HG03064 (cell line): ENCODE measurements at regions not wholly inside any gene's neighbourhood (a gene's known extent, or its start where the extent isn't known, plus 50 kb on each side); places are given as distances from the start of the nearest gene placed in this dataset.
"Not testable (repeated sequence)": the region's sequence is repeated elsewhere in the genome, so short reads cannot be mapped to it uniquely, and the experiment has no call there.

Source experiments
- ATAC-seq: cut with Tn5 transposase; IDR thresholded peaks from one replicate; pipeline ENCODE4 v1.9.1; 2021; ENCODE audit warnings: low read depth; ENCODE audit not compliant: unreplicated experiment

DNA sequence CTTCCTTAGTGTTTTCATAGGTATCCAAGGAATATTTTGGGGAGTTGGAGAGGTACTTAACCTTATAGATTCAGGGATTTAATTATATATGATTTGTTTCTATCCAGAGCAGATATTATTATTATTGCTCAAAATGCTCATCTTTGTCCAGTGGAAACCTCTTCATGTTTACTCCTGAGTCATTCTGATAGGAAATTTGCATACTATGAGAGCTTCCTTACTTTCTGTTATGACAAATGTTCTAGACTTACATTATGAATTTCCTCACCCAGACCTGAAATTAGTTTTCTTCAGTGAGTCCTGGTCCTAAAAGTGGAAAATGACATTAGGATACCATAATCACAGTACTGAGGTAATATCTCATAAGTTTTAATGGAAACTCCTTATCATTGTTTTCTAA lies 57.5 kb upstream of the PLPPR5 start:
- ATAC-seq: no peak

DNA sequence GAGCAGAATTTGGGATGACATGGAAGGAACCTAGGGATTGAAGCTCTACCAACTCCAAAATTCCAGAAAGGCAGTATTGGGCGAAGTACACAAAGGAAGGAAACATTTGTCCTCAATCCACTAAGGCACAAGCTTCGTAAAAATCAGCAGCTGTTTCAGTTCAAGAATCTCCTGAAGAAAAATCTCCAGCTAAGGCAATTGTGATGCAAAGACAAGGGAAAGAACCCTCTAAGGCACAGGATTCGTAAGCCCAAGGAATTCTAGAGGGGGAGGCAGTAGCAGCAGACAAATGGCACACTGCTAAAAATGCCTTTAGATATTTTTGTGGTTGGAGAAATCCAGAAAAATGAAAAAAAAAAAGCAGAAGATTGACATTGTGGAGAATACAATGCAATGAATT lies 64.5 kb upstream of the PLPPR5 start:
- no peak for ATAC-seq

DNA sequence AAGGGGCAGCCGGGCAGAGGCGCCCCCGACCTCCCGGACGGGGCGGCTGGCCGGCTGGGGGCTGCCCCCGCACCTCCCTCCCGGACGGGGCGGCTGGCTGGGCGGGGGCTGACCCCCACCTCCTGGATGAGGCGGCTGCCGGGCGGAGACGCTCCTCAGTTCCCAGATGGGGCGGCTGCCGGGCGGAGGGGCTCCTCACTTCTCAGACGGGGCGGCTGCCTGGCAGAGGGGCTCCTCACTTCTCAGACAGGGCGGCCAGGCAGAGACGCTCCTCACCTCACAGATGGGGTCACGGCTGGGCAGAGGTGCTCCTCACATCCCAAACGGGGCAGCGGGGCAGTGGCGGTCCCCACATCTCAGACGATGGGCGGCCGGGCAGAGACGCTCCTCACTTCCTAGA lies 73.9 kb upstream of the PLPPR5 start:
- not testable (repeated sequence) for ATAC-seq

DNA sequence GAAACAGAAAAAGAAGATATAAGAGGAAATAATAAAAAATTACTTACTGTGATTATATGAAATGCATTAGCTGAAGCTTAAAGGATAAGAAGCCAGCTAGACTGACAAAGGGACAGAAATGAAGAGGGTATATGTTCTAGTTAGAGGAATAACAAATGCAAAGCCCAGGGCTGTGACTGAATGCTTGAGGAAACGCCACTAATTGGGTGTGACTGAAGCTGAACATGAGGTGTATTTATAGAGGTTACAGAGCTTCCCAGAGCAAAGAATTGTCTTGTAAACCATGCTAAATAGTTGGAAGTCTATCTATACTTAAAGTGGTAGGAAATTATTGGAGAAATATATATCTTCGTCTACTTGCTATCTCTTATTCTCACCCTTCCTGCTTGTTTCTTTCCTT lies 77.7 kb upstream of the PLPPR5 start:
- ATAC-seq: no peak

DNA sequence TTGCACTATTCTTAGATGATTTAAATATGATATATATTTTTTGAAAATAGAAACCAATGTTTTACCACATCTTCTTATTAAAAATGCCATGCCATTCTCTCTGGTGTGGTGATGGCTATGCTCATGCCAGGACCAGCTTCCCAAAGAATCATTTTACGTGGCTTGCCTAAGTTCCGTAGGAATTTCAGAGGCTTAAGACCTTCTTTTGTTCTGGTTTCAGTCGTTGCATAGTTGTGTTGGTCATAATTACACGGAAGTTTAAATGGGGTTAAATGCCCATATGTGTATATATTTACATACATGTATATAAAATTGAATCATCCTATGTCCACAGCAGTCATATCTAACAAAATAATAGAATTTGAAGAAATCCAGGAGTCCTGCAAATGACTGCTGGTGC lies 78.7 kb upstream of the PLPPR5 start:
- ATAC-seq: no peak

DNA sequence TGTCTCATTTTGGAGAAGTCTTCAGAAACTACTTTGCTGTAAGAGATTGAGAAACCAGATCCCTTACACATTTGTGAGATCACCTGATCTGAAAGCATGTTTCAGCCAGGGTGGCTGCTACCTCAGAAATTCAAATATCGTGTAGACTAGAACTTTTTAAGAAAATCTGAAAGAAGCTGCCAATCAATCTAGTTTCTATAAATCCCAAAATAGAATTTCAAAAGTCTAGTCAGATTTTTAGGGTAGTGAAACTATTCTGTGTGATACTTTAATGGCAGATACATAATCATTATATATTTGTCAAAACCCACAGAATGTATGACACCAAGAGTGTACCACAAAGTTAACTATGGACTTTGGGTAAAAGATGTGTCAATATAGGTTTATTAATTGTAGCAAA lies 79.9 kb upstream of the PLPPR5 start:
- ATAC-seq: peak; percentile 63

DNA sequence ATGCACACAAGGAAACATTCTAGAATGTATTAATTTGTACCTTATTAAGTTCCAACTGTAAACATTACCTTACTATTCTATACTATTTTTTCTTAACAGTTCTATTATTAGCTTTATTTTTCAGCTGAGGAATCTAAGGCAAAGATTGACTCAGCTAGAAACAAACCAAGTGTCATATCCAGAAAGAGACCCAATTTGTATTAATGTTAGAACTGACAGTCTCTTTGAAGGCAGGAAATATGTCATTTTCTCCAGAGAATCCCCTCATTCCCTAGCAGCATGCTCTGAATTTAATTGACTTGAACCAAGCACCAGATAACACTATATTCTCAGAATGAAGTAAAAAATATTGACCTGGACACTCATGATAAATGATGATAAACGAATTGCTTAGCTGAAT lies 81.4 kb upstream of the PLPPR5 start:
- ATAC-seq: no peak

DNA sequence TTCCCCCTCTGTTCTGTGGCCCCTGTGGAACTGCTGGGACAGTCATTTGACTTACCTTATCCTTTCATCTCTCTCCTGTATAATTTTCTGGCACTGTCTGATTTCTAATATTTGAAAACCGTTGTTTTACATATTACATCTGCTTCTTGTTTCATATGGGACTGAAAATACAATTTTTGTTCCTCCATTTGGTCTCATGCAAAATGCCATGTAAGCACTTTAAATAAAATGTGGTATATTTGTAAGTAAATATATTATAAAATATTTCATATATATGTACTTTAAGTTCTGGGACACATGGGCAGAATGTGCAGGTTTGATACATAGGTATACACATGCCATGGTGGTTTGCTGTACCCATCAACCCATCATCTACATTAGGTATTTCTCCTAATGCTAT lies 93.9 kb upstream of the PLPPR5 start:
- no peak for ATAC-seq

DNA sequence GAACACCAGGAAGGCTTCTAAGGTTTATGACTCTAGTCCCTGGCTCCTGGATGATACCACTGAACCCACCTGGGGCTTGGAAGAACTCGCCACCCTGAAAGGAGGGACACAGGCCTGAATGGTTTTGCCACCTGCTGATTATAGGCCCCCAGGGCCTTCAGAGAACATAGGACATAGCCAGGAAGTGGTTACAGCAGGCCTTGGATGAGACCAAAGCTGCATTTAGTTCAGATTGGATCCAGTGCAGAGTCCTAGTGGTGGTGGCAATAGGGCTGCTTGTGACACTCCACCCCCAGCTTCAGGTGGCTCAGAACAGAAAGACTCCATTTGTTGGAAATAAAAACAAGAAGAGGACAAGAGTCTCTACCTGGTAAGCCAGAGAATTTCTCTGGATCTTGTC lies 101.6 kb upstream of the PLPPR5 start:
- ATAC-seq: no peak

DNA sequence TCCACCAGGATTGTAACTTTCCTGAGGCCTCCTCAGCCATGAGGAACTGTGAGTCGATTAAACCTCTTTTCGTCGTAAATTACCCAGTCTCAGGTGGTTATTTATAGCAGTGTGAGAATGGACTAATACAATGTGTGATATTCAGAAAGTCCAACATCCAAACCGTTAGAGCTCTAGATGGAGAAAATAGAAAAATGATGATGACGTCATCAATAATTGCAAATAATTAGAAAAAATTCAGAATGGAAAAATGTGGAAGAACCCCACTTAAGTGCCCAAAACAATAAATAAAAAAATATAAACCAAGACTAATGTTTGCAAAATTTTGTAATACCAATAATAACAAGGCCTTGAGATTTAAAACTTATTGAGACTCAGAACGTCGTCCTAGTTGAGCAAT lies 103.0 kb upstream of the PLPPR5 start:
- no peak for ATAC-seq

DNA sequence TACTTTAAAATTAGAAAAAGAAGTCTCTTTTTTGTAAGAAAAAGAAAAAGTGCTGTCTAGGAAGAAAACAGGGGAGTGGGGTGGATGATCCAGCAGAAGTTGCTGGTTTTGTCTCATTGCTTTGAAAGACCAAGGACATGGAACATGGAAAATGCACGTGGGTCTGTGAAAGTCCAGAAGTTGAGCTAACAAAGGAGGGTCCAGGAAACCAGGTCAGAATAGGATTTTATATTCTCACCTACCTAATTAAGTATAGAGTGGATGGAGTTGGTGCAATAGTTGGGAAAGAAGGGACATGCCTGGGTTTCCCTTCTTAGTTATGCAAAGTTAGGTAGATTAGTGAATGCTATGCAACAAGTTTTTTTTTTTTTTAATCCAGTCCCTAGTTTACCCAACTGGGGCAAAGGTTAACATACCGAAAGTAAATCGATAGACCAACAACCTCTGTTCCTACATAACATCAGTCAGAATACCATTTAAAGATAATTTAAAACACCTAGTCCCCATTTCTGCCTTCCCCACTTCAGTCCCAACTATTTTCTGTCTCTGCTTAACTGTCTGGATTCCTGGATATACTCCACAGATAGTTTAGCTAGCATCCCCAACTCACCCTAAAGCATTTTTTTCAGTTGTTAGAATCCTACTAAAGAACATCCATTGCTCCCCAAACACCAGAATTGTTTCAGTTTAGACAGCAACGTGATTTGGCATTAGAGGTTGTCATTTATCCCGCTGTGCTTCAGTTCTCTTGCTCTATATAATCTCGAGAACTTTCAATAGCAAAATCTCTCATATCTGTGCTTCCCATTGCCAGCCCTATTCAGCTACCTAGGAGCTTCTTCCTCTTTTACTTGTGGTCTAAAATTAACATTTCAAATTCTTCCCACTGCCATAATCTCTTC lies 105.7 kb upstream of the PLPPR5 start:
- ATAC-seq: no peak

DNA sequence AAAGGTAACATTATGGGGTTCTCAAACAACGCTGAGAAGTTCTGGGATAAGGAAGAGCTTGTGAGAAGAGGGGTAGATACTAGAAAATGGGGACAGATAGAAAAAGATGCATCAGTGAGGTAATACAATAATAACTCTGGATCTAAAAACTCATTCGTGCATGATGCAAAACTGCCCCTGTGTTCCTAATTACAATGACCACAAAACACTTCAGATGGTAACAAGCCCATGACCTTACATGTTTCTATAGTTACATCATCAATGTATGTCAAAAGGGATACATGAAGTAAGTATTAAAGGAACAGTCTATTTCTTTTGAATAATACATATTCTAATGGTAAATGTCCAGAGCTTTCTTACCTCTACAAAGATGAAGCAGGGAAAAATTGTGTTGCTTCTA lies 110.6 kb upstream of the PLPPR5 start:
- no peak for ATAC-seq

DNA sequence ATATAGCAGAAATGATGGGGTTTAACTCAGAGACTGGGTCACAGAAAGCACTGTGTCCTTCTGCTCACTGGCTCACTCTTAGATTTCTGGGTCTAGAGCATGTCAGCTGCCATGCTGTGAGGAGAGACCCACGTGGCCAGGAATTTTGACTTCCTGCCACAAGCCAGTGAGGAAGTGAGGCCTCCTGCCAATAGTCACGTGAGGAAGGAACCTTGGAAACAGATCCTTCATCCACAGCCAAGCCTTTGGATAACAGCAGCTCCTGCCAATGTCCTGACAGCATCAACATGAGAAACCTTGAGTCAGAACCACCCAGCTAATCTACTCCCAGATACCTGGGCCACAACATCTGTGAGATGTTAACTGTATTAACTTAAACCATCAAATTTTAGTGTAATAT lies 114.5 kb upstream of the PLPPR5 start:
- no peak for ATAC-seq

DNA sequence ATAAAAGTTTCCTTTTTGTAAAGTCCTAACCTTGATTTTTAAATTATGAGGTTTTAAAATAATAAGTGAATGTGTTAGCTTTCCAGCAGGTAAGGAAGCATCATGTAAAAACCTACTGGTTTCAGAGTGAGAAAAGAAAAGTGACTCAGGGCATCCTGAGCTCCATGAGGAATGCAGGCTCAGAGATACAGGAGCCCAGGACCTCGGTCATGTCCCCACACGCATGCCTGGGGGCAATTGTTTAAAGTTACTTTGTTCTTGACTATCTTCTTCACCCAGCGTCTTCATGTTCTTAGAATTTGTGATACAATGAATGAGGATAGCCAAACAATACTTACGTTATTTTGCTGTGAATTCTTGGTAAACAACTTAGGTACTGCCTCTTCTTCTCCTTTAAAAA lies 117.4 kb upstream of the PLPPR5 start:
- no peak for ATAC-seq

DNA sequence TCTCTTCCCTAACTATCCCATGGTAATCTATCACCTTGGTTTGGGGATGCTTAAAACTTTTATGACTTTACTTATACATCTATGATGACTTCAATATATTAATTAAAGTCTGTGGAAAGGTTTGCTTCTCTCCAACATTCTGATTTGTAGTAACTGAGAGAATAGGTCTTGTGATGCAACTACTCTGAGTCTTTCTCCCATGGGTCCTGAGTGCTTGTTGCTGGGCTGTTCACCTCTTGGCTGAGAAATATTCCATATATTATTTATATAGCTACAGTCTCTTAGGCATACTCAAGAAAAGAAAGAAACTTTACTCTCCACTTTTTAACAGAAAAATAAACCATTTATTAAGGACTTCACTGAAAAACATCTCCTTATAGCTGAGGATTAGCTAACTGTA lies 119.3 kb upstream of the PLPPR5 start:
- no peak for ATAC-seq

DNA sequence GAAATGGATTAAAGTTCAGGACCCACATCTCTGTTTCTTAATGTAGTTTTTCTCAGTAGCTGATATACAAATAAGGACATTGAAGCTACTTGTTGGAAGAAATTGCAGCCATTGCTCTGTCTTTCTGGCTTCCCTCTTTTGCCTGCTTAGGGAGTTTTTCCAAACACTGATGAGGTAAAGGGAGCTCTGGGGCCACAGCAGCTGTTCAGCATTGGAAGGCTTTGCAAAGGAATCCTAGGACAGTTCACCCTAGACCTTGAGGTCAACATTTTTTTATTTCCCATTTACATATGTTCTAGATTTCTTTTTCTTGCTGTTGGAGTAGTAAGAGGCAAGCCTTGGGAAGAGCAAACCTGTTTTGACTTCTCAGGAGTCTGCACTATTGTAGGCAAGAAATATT lies 126.9 kb upstream of the PLPPR5 start:
- ATAC-seq: no peak

DNA sequence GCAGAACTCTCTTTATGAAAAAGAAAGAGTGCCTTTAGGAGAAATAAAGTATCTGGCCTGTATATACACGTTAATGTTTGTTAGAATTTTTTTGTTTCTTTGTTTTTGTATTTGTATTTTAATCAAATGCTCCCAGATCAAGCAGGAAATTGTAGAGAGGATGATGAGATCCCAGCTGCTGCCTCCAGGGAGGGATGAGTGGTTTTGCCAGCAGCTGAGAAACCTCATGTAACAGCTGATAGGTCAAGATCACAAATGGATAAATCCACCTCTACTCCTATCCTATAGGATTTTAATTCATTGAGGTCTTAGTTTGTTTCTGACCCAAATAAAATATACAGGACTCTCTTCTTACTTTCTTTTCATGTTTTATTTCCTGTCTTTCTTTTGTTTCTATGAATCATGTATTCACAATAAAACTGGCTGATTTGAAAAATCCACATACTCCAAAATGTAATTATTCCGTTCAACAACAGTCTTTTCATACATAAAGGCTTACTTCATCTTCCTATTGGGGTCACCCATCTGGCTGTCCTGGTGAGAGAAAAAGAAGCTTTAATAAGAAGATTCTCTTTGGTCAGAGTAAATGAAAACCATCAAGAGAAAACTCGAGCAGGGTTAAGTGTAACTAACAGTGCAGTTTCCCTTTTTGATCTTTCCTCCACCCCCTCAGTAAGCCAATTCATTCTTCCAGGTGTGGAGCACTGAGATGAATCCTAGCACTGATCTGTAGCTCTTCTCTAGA lies 129.3 kb upstream of the PLPPR5 start:
- no peak for ATAC-seq

DNA sequence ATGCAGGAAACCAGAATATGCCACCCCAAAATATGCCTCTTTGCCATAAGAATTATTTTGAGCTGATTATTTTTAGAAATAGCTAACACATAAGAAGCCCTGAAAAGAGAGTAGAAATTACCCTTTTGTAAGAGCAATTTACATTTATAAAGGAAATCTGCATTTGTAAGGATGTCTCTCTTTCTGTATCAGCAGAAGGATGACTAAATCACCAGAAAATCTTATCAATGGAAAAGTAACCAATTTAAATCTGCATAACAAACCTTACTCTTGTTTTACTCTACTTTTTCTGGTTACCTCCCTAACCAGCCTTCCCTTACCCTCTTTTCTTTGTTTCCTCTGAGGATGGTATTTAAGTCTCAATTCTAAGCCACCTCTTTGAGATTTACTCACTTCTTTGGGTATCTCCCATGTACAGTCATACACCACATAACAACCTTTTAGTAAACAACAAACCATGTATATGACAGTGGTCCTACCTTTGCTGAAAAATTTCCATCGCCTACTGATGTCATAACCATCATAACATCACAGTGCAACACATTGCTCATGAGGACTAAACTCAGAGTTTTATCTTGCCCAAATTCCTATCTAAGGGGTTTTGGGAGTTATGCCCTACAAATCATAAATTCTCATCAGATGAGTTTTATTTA lies 126.6 kb upstream of the PLPPR4 start:
- no peak for ATAC-seq

DNA sequence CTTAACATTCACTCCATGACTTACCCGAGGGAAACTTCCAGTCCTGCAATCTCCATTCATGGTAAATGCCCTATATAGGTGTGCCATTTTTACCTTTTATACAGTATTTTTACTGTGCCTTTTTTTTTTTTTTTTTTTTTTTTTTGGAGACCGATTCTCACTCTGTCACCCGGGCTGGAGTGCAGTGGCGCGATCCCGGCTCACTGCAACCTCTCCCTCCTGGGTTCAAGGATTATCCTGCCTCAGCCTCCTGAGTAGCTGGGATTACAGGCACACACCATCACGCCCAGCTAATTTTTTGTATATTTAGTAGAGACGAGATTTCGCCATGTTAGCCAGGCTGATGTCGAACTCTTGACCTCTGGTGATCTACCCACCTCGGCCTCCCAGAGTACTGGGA lies 124.4 kb upstream of the PLPPR4 start:
- ATAC-seq: no peak

DNA sequence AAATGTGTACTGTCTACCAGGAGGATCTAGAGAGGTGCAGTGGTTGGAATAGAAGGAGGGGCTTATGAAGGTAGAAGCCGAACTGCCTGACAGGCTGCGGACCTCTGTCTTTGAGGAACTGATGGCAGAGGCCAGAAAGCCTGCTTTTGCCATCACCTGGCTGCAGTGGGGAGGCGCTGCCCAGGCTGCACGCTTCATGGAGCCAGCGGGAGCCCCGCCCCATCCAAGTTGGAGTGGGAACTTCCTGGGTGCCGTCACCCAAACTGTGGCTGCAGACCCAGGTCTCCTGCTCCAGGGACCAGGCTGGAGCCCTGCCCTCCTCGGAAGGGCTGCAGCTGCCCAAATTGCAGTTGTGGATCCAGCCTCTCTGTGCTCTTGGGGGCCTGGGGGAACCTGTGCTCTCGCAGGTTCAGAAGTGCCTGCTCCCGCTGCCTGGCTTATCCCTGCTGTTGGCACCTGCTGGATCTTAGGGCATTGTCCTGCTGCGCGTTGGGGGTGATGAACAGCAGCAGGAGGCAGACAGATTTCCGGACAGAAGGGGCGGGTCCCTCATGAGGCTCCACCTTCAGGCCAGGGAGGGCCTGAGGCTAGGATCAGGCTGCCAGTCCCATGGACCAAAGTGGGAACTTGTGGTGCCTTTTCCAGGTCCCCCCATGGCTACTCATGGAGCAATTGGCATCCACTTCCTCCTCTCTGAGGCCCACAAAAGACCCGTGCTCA lies 118.0 kb upstream of the PLPPR4 start:
- ATAC-seq: no peak

DNA sequence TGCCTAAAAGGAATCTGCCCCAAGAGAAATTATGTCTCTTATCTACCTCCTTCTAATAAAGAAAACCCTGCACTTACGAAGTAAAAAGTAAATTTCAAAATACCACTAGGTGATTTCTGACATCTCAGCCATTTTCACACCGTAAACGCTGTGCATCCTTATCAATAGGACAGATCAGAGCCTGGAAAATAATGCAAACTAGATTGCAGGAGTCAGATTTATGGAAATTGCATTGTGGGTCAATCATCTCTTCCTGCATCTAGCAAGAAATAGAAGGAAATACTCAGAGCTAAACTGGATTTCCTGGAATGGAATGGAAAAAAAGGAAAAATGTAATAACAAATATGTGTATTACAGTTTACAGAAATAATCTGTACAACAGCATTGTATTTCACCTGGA lies 114.3 kb upstream of the PLPPR4 start:
- no peak for ATAC-seq
